Esophagus squamous epithelium (tissue), 4 donors: ENCODE measurements at regions not wholly inside any gene's neighbourhood (a gene's known extent, or its start where the extent isn't known, plus 50 kb on each side); places are given as distances from the start of the nearest gene placed in this dataset.

Experiments
- CTCF ChIP-seq, 6 experiments: fragments of 450-650 bp in 4 of 6; fragments of 200-600 bp in 2 of 6; sonication (generic) in 2 of 6; IDR thresholded peaks; one replicate each; pipeline ENCODE4 v1.5.1; 2016 to 2019; ENCODE audit warnings: antibody characterized with exemption in 6 of 6, mild to moderate bottlenecking in 4 of 6, moderate library complexity in 4 of 6
- POLR2A ChIP-seq, 4 donors: fragments of 450-650 bp; IDR thresholded peaks; one replicate each; pipeline ENCODE4 v1.6.1; 2017; ENCODE audit warnings: antibody characterized with exemption in 4 of 4, mild to moderate bottlenecking in 4 of 4, moderate library complexity in 3 of 4

- TF ChIP-seq POLR2A (IDR thresholded peaks at IDR 0.05) = no peak
- TF ChIP-seq CTCF (IDR thresholded peaks at IDR 0.05) = no peak
Measured at GRCh38 chr18:25880441-25880840, 210.0 kb downstream of the SS18 start.
